Ishikawa (cell line): ENCODE measurements at regions not wholly inside any gene's neighbourhood (a gene's known extent, or its start where the extent isn't known, plus 50 kb on each side); places are given as distances from the start of the nearest gene placed in this dataset.
A peak's percentile ranks its signal among the peaks of the same experiment; 100 is the strongest.

Experiments
- CEBPB ChIP-seq: IDR thresholded peaks from 2 replicates; pipeline ENCODE4 v1.6.1; 2012
- CREB1 ChIP-seq: IDR thresholded peaks from 2 replicates; pipeline ENCODE4 v1.6.1; 2012; ENCODE audit warnings: low read depth
- EGR1 ChIP-seq: IDR thresholded peaks from 2 replicates; pipeline ENCODE4 v1.6.1; 2012
- EP300 ChIP-seq: IDR thresholded peaks from 2 replicates; pipeline ENCODE4 v1.6.1; 2012; ENCODE audit warnings: borderline replicate concordance
- FOXM1 ChIP-seq: IDR thresholded peaks from 2 replicates; pipeline ENCODE4 v1.6.1; 2012; ENCODE audit warnings: low read depth, borderline replicate concordance
- MAX ChIP-seq: IDR thresholded peaks from 2 replicates; pipeline ENCODE4 v1.6.1; 2012
- NFIC ChIP-seq: IDR thresholded peaks from 2 replicates; pipeline ENCODE4 v1.6.1; 2012
- RAD21 ChIP-seq: IDR thresholded peaks from 2 replicates; pipeline ENCODE4 v1.6.1; 2012; ENCODE audit warnings: low read depth
- REST ChIP-seq: IDR thresholded peaks from 2 replicates; pipeline ENCODE4 v1.6.1; 2012; ENCODE audit warnings: low read depth, mild to moderate bottlenecking
- TAF1 ChIP-seq: IDR thresholded peaks from 2 replicates; pipeline ENCODE4 v1.6.1; 2012; ENCODE audit warnings: low read depth, mild to moderate bottlenecking
- TCF12 ChIP-seq: IDR thresholded peaks from 2 replicates; pipeline ENCODE4 v1.6.1; 2012; ENCODE audit warnings: low read depth
- TEAD4 ChIP-seq: IDR thresholded peaks from 2 replicates; pipeline ENCODE4 v1.6.1; 2012
- USF1 ChIP-seq: IDR thresholded peaks from 2 replicates; pipeline ENCODE4 v1.6.1; 2012
- YY1 ChIP-seq: IDR thresholded peaks from 2 replicates; pipeline ENCODE4 v1.6.1; 2012; ENCODE audit warnings: low read depth
- ZBTB7A ChIP-seq: IDR thresholded peaks from 2 replicates; pipeline ENCODE4 v1.6.1; 2012; ENCODE audit warnings: low read depth

GRCh38 chr22:49642331-49642730, 185.3 kb downstream of the BRD1 start:
- TF ChIP-seq EP300 (no peak), RAD21 (no peak)

GRCh38 chr22:49641770-49642313, 185.8 kb downstream of the BRD1 start:
- TF ChIP-seq REST, result no peak
- no peak for TF ChIP-seq NFIC
- TF ChIP-seq MAX, result no peak
- TF ChIP-seq CREB1, result no peak
- no peak for TF ChIP-seq RAD21
- no peak for TF ChIP-seq ZBTB7A

GRCh38 chr22:49640366-49641095, 187.1 kb downstream of the BRD1 start:
- no peak for TF ChIP-seq EGR1
- no peak for TF ChIP-seq YY1
- no peak for TF ChIP-seq MAX
- no peak for TF ChIP-seq TEAD4
- no peak for TF ChIP-seq TCF12
- TF ChIP-seq USF1, result no peak
- no peak for TF ChIP-seq RAD21

- TF ChIP-seq MAX, result no peak
These were observed 187.7 kb downstream of the BRD1 start for GRCh38 chr22:49639956-49640355.

- TF ChIP-seq EGR1 (no peak), NFIC (peak; percentile 24; the same call in 1 of the 2 replicates)
These were observed 188.9 kb downstream of the BRD1 start for GRCh38 chr22:49638788-49639187.

- no peak for TF ChIP-seq USF1
- TF ChIP-seq MAX, result no peak
- TF ChIP-seq ZBTB7A, result no peak
- TF ChIP-seq YY1, result no peak
- TF ChIP-seq EGR1, result no peak
- TF ChIP-seq TAF1, result no peak
- TF ChIP-seq NFIC, result no peak
- no peak for TF ChIP-seq CEBPB
- TF ChIP-seq TCF12, result no peak
- TF ChIP-seq TEAD4, result no peak
- TF ChIP-seq EP300, result no peak
- TF ChIP-seq CREB1, result no peak
- no peak for TF ChIP-seq FOXM1
- TF ChIP-seq RAD21, result no peak
- no peak for TF ChIP-seq REST
These were observed 189.7 kb downstream of the BRD1 start for GRCh38 chr22:49638001-49638400.

GRCh38 chr22:49637255-49637760, 190.4 kb downstream of the BRD1 start:
- no peak for TF ChIP-seq YY1
